Muscle of back (tissue), 3 donors: ENCODE measurements at regions not wholly inside any gene's neighbourhood (a gene's known extent, or its start where the extent isn't known, plus 50 kb on each side); places are given as distances from the start of the nearest gene placed in this dataset.

Source experiments
- DNase-seq, 3 donors: peaks; one replicate each; pipeline versions ENCODE4 v3.0.0 to v3.0.0-alpha.2; 2013

GRCh38 chr2:120654381-120655134, 81.1 kb upstream of the GLI2 start:
- DNase-seq, result no peak

GRCh38 chr2:120656273-120656950, 79.3 kb upstream of the GLI2 start:
- peak in 1 of 3 donors; percentile 50 for DNase-seq

GRCh38 chr2:120658042-120658769, 77.5 kb upstream of the GLI2 start:
- no peak for DNase-seq

- DNase-seq, result no peak
Measured at GRCh38 chr2:120658770-120659158, 76.9 kb upstream of the GLI2 start.

- no peak for DNase-seq
Measured at GRCh38 chr2:120659275-120659977, 76.2 kb upstream of the GLI2 start.

GRCh38 chr2:120660056-120660694, 75.5 kb upstream of the GLI2 start:
- no peak for DNase-seq

GRCh38 chr2:120660771-120661459, 74.8 kb upstream of the GLI2 start:
- DNase-seq, result no peak

- peak in 2 of 3 donors; percentile 54 to 71 for DNase-seq
Measured at GRCh38 chr2:120661551-120661950, 74.1 kb upstream of the GLI2 start.

GRCh38 chr2:120662046-120662445, 73.6 kb upstream of the GLI2 start:
- no peak for DNase-seq

- no peak for DNase-seq
Measured at GRCh38 chr2:120662746-120663145, 72.9 kb upstream of the GLI2 start.

GRCh38 chr2:120666433-120666832, 69.2 kb upstream of the GLI2 start:
- DNase-seq, result no peak

GRCh38 chr2:120667981-120668380, 67.7 kb upstream of the GLI2 start:
- no peak for DNase-seq

- DNase-seq, result peak in 2 of 3 donors; percentile 43 to 51
Measured at GRCh38 chr2:120669121-120669952, 66.3 kb upstream of the GLI2 start.

GRCh38 chr2:120669971-120670370, 65.7 kb upstream of the GLI2 start:
- DNase-seq, result no peak

- no peak for DNase-seq
Measured at GRCh38 chr2:120670371-120670770, 65.3 kb upstream of the GLI2 start.

GRCh38 chr2:120670771-120671480, 64.7 kb upstream of the GLI2 start:
- no peak for DNase-seq

GRCh38 chr2:120672526-120673204, 63.0 kb upstream of the GLI2 start:
- no peak for DNase-seq

- DNase-seq, result no peak
Measured at GRCh38 chr2:120673205-120673550, 62.5 kb upstream of the GLI2 start.

- peak in 1 of 3 donors; percentile 42 for DNase-seq
Measured at GRCh38 chr2:120673571-120674061, 62.1 kb upstream of the GLI2 start.
